Mammary epithelial cell (primary cell): ENCODE measurements at regions not wholly inside any gene's neighbourhood (a gene's known extent, or its start where the extent isn't known, plus 50 kb on each side); places are given as distances from the start of the nearest gene placed in this dataset.

Experiments
- EZH2 ChIP-seq: IDR thresholded peaks from 2 replicates; pipeline ENCODE4 v1.6.1; 2012; ENCODE audit warnings: low read length, inconsistent platforms, borderline replicate concordance
- TF ChIP-seq, protein P1 (sequence below), 2 donors: IDR thresholded peaks in 1 of 2; conservative IDR thresholded peaks in 1 of 2; 2 replicates each; pipeline ENCODE4 v1.5.1; 2011 to 2012; ENCODE audit warnings: inconsistent platforms in 2 of 2, low read length in 2 of 2, mild to moderate bottlenecking in 2 of 2, control low read depth in 1 of 2, low read depth in 1 of 2; ENCODE audit not compliant: insufficient read depth in 1 of 2; ENCODE audit errors: extremely low read depth in 1 of 2

DNA sequence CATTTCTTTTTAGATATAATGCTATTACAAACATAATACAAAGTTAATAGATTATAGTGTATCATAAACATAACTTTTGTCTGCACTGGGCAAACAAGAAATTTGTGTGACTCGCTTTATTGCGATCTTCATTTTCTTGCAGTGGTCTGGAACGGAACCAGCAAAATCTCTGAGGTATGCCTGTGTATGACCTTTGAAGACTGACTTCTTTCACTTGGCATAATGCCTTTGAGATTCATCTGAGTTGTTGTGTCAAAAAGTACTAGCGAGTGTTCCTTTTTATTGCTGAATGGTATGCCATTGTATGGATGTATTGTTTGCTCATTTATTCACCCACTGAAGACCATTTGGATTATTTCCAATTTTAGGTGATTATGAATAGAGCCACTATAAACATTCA lies 69.2 kb downstream of the TANC2 start:
- TF ChIP-seq, protein P1, sequence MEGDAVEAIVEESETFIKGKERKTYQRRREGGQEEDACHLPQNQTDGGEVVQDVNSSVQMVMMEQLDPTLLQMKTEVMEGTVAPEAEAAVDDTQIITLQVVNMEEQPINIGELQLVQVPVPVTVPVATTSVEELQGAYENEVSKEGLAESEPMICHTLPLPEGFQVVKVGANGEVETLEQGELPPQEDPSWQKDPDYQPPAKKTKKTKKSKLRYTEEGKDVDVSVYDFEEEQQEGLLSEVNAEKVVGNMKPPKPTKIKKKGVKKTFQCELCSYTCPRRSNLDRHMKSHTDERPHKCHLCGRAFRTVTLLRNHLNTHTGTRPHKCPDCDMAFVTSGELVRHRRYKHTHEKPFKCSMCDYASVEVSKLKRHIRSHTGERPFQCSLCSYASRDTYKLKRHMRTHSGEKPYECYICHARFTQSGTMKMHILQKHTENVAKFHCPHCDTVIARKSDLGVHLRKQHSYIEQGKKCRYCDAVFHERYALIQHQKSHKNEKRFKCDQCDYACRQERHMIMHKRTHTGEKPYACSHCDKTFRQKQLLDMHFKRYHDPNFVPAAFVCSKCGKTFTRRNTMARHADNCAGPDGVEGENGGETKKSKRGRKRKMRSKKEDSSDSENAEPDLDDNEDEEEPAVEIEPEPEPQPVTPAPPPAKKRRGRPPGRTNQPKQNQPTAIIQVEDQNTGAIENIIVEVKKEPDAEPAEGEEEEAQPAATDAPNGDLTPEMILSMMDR (conservative IDR thresholded peaks at IDR 0.05 in 1 of 2, IDR thresholded peaks at IDR 0.05 in 1 of 2; ENCODE audit: extremely low read depth in 1 of 2, insufficient read depth in 1 of 2, low read depth in 1 of 2, low read length in 2 of 2): no peak
- no peak for TF ChIP-seq EZH2
